OCI-LY1 (cell line): ENCODE measurements at regions not wholly inside any gene's neighbourhood (a gene's known extent, or its start where the extent isn't known, plus 50 kb on each side); places are given as distances from the start of the nearest gene placed in this dataset.

Source experiments
- EZH2 ChIP-seq: fragments of 200-600 bp; sonication (generic), shearing (Covaris generic); IDR thresholded peaks from 2 replicates; pipeline ENCODE4 v1.8.0; 2017; ENCODE audit warnings: borderline replicate concordance, mixed run types, mild to moderate bottlenecking, antibody characterized with exemption, low read length, moderate library complexity, mixed read lengths
- TF ChIP-seq, protein P1 (sequence below): fragments of 200-600 bp; sonication (generic), shearing (Covaris generic); IDR thresholded peaks from 2 replicates; pipeline ENCODE4 v1.5.1; 2017; ENCODE audit warnings: mild to moderate bottlenecking, antibody characterized with exemption, low read length, moderate library complexity, mixed read lengths

DNA sequence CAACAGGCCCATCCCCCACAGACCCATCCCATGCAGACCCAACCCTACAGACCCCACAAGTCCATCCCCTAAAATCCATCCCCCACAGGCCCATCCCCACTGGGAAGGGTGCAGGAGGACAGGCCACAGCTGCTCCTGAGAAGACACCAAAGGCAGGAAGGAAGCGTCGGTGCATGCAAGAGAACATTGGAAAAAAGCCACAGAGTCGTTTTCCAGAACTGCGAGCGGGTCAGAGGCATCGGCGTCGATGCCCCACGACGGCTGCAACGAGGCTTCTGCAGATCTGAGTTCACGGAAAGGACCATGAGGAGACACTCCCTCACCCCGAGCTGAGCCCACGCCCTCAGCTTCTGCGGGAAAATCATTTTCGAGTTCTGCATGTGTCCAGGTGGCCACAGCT lies 59.6 kb upstream of the GALNT9 start:
- TF ChIP-seq, protein P1, sequence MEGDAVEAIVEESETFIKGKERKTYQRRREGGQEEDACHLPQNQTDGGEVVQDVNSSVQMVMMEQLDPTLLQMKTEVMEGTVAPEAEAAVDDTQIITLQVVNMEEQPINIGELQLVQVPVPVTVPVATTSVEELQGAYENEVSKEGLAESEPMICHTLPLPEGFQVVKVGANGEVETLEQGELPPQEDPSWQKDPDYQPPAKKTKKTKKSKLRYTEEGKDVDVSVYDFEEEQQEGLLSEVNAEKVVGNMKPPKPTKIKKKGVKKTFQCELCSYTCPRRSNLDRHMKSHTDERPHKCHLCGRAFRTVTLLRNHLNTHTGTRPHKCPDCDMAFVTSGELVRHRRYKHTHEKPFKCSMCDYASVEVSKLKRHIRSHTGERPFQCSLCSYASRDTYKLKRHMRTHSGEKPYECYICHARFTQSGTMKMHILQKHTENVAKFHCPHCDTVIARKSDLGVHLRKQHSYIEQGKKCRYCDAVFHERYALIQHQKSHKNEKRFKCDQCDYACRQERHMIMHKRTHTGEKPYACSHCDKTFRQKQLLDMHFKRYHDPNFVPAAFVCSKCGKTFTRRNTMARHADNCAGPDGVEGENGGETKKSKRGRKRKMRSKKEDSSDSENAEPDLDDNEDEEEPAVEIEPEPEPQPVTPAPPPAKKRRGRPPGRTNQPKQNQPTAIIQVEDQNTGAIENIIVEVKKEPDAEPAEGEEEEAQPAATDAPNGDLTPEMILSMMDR, result no peak
- TF ChIP-seq EZH2, result no peak
